Epithelial cell of prostate (primary cell): ENCODE measurements at regions not wholly inside any gene's neighbourhood (a gene's known extent, or its start where the extent isn't known, plus 50 kb on each side); places are given as distances from the start of the nearest gene placed in this dataset.
A peak's percentile ranks its signal among the peaks of the same experiment; 100 is the strongest.

Source experiments
- DNase-seq: peaks from one replicate; pipeline ENCODE4 v3.0.0-alpha.2; 2011; ENCODE audit warnings: low read depth, low spot score
- H3K27ac ChIP-seq: fragments of 450-650 bp; 2 replicates; pipeline ENCODE4 v1.5.1; 2017; ENCODE audit warnings: mild to moderate bottlenecking

GRCh38 chr1:209354840-209355165 is 228.7 kb upstream of the CAMK1G start:
- DNase-seq: no peak
- peak overlapping the region; percentile 95 for H3K27ac ChIP-seq

GRCh38 chr1:209355415-209355814 is 228.1 kb upstream of the CAMK1G start:
- H3K27ac ChIP-seq: peak overlapping the region; percentile 95

GRCh38 chr1:209356976-209357377 is 226.5 kb upstream of the CAMK1G start:
- no peak for DNase-seq
- peak overlapping the region; percentile 95 for H3K27ac ChIP-seq

More at GRCh38 chr1:209355415-209355814, 228.1 kb upstream of the CAMK1G start:
- DNase-seq: no peak

GRCh38 chr1:209363112-209363511 is 220.4 kb upstream of the CAMK1G start:
- H3K27ac ChIP-seq: peak overlapping the region; percentile 99

GRCh38 chr1:209364716-209365115 is 218.8 kb upstream of the CAMK1G start:
- H3K27ac ChIP-seq: peak overlapping the region; percentile 99
- peak; percentile 81 for DNase-seq

More at GRCh38 chr1:209363112-209363511, 220.4 kb upstream of the CAMK1G start:
- no peak for DNase-seq

GRCh38 chr1:209367061-209367772 is 216.3 kb upstream of the CAMK1G start:
- no peak for DNase-seq
- H3K27ac ChIP-seq: peak overlapping the region; percentile 99

- H3K27ac ChIP-seq: peak overlapping the region; percentile 99
- no peak for DNase-seq
These were observed 214.5 kb upstream of the CAMK1G start for GRCh38 chr1:209368864-209369598.

- peak overlapping the region; percentile 99 for H3K27ac ChIP-seq
- DNase-seq: peak; percentile 96
These were observed 213.1 kb upstream of the CAMK1G start for GRCh38 chr1:209370241-209370995.

GRCh38 chr1:209375097-209375496 is 208.4 kb upstream of the CAMK1G start:
- no peak for DNase-seq
- H3K27ac ChIP-seq: peak overlapping the region; percentile 83

GRCh38 chr1:209375671-209376365 is 207.7 kb upstream of the CAMK1G start:
- peak overlapping the region; percentile 83 for H3K27ac ChIP-seq
- DNase-seq: no peak

- no peak for DNase-seq
- H3K27ac ChIP-seq: peak overlapping the region; percentile 83
These were observed 206.7 kb upstream of the CAMK1G start for GRCh38 chr1:209376774-209377173.

- DNase-seq: no peak
- H3K27ac ChIP-seq: no peak overlapping the region
These were observed 205.5 kb upstream of the CAMK1G start for GRCh38 chr1:209377995-209378394.

- no peak overlapping the region for H3K27ac ChIP-seq
- no peak for DNase-seq
These were observed 204.2 kb upstream of the CAMK1G start for GRCh38 chr1:209379280-209379679.

GRCh38 chr1:209380420-209380819 is 203.1 kb upstream of the CAMK1G start:
- DNase-seq: no peak
- peak overlapping the region; percentile 8 for H3K27ac ChIP-seq

- DNase-seq: no peak
- H3K27ac ChIP-seq: peak overlapping the region; percentile 98
These were observed 201.0 kb upstream of the CAMK1G start for GRCh38 chr1:209382231-209383100.

- peak overlapping the region; percentile 98 for H3K27ac ChIP-seq
- peak; percentile 73 for DNase-seq
These were observed 200.1 kb upstream of the CAMK1G start for GRCh38 chr1:209383422-209383821.

GRCh38 chr1:209383907-209384709 is 199.4 kb upstream of the CAMK1G start:
- peak overlapping the region; percentile 98 for H3K27ac ChIP-seq
- no peak for DNase-seq

GRCh38 chr1:209384710-209385550 is 198.6 kb upstream of the CAMK1G start:
- no peak for DNase-seq
- H3K27ac ChIP-seq: peak overlapping the region; percentile 98
